ENCODE measurements at regions not wholly inside any gene's neighbourhood (a gene's known extent, or its start where the extent isn't known, plus 50 kb on each side); places are given as distances from the start of the nearest gene placed in this dataset.
A peak's percentile ranks its signal among the peaks of the same experiment; 100 is the strongest.

DNA sequence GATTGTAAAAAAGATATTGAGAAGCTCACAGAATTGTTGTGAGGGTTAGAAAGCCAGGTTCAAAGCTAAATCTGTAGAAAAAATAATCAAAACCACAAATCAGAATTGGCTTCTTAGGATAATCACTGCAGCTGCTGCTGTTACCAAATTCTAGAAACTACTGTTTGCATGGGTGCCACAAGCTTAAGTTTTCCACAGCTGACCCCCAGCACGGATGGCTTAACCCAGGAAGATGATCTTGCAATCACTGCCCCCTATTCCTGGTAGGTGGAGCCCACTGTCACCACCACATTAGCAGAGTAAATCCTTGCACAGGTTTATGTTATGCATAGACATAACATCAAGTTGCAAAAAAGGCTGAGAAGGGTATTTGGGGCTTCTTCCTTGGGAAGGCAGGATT is 877.8 kb upstream of the ADGRL2 start:
- Histone ChIP-seq H3K9me3 (no peaks in the 10 kb centered on the region), H3K27me3 (no peaks in the 10 kb centered on the region), H3K4me3 (no peak overlapping the region), H3K36me3 (no peaks in the 10 kb centered on the region), H3K4me1 (no peaks in the 10 kb centered on the region), H3K27ac (no peak overlapping the region)
- TF ChIP-seq, protein P1, sequence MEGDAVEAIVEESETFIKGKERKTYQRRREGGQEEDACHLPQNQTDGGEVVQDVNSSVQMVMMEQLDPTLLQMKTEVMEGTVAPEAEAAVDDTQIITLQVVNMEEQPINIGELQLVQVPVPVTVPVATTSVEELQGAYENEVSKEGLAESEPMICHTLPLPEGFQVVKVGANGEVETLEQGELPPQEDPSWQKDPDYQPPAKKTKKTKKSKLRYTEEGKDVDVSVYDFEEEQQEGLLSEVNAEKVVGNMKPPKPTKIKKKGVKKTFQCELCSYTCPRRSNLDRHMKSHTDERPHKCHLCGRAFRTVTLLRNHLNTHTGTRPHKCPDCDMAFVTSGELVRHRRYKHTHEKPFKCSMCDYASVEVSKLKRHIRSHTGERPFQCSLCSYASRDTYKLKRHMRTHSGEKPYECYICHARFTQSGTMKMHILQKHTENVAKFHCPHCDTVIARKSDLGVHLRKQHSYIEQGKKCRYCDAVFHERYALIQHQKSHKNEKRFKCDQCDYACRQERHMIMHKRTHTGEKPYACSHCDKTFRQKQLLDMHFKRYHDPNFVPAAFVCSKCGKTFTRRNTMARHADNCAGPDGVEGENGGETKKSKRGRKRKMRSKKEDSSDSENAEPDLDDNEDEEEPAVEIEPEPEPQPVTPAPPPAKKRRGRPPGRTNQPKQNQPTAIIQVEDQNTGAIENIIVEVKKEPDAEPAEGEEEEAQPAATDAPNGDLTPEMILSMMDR (IDR thresholded peaks at IDR 0.05), result no peak
- TF ChIP-seq POLR2A (IDR thresholded peaks at IDR 0.05), result no peak
- DNase-seq (no peak), ATAC-seq (no peak)
- 58% methylated on average over 1 of the region's 1 CpG for WGBS (ENCODE audit: insufficient coverage, low coverage, low lambda C conversion rate, missing lambda C conversion rate)
- intact Hi-C loops (cut with DNase I), result no loop called here

DNA sequence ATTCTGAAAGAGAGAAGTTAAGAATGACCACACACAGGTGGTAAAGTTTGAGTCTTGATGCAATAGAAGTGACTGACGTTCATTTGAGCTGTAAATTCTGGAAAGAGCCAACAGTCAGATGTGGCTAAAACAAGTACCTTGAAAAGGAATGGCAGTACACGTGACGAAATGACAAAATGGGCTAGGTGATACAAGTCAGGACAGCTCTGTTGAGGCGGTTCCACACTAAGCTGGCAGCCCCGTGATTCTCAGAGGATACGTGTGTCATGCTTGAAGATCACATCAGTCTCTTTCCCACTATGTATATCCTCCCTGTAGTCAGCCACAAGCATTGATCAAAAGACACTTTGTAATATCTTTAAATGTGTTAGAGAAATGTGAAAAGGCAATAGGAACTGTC is 881.3 kb upstream of the ADGRL2 start:
- Histone ChIP-seq H3K36me3 (no peaks in the 10 kb centered on the region), H3K27ac (no peak overlapping the region), H3K9me3 (no peaks in the 10 kb centered on the region), H3K4me3 (no peak overlapping the region), H3K4me1 (no peaks in the 10 kb centered on the region), H3K27me3 (no peaks in the 10 kb centered on the region)
- no peak for DNase-seq
- intact Hi-C loops (cut with DNase I), result no loop called here
- TF ChIP-seq POLR2A (IDR thresholded peaks at IDR 0.05), result no peak
- TF ChIP-seq, protein P1 (IDR thresholded peaks at IDR 0.05), result no peak
- WGBS (ENCODE audit: insufficient coverage, low coverage, low lambda C conversion rate, missing lambda C conversion rate), result 75% methylated on average over 5 of the region's 6 CpGs
- no peak for ATAC-seq

DNA sequence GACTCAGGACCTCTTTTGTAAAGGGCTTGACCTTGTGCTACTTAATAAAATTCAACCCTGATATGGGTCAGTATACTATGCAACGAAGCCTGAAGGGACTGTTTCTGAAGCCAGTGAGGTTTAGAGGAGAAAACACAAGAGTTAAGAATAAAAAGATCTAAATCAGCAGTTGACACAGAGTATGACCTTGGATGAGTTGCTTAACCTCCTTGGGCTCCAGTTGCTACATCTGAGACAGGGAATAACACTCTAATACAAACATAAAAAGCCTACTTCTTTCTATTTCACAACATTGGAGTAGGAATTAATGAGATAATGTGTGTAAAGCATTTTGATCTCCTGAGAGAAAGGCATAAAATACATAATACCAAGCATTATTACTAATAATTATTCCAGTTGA is 882.4 kb upstream of the ADGRL2 start:
- TF ChIP-seq, protein P1 (IDR thresholded peaks at IDR 0.05), result no peak
- intact Hi-C loops (cut with DNase I), result no loop called here
- Histone ChIP-seq H3K4me1 (no peaks in the 10 kb centered on the region), H3K27ac (no peak overlapping the region), H3K9me3 (no peaks in the 10 kb centered on the region), H3K4me3 (no peak overlapping the region), H3K36me3 (no peaks in the 10 kb centered on the region), H3K27me3 (no peaks in the 10 kb centered on the region)
- 24% methylated on average over 1 of the region's 1 CpG for WGBS (ENCODE audit: insufficient coverage, low coverage, low lambda C conversion rate, missing lambda C conversion rate)
- ATAC-seq, result peak in 1 of 4 donors; percentile 20
- DNase-seq, result no peak

DNA sequence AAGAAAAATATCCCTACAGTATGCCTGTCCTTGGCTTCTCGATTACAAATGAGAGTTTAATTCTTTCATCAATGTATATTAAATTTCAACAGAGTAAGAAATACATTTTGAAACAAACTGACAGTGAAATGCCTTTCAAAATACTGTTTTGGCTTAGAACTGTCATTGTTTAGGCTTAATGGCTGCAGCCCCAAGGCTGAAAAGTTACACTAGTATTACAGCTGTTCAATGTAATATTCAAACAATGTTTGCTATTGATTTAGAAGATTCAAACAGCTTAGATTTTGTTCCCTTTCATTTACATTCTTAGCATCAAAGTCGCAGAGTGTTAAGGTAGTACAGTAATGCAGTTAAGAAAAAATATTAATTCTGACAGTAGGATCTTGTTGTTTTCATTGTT is 882.9 kb upstream of the ADGRL2 start:
- no peak for ATAC-seq
- DNase-seq, result no peak
- WGBS (ENCODE audit: insufficient coverage, low coverage, low lambda C conversion rate, missing lambda C conversion rate), result 79% methylated on average over 2 of the region's 2 CpGs
- Histone ChIP-seq H3K4me3 (no peak overlapping the region), H3K27ac (no peak overlapping the region), H3K27me3 (no peaks in the 10 kb centered on the region), H3K4me1 (no peaks in the 10 kb centered on the region), H3K9me3 (no peaks in the 10 kb centered on the region), H3K36me3 (no peaks in the 10 kb centered on the region)
- TF ChIP-seq POLR2A (IDR thresholded peaks at IDR 0.05), result no peak
- TF ChIP-seq, protein P1 (IDR thresholded peaks at IDR 0.05), result no peak
- intact Hi-C loops (cut with DNase I), result no loop called here

DNA sequence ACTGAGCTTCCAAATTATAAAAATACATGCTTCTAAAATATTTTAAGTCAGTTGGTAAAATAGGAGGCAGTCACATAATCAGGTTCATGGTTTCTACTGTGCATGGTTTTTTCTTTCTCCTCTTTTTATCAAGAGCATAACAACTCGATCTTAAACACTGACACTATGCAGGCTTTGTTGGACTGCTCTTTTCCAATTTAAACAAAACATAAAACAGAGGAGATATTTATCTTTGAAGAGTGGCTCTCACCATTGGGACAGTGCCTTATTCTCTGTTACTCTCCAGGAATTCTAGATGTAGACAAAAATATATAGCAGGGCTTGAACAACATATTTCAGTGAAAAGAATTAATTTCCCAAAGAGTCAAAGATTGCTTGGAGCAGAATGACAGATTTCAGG is 883.5 kb upstream of the ADGRL2 start:
- no peak overlapping the region for H3K27ac ChIP-seq
- TF ChIP-seq, protein P1 (IDR thresholded peaks at IDR 0.05), result no peak
- no peak for TF ChIP-seq POLR2A (IDR thresholded peaks at IDR 0.05)
- no peaks in the 10 kb centered on the region for H3K27me3 ChIP-seq
- 47% methylated on average over 1 of the region's 1 CpG for WGBS (ENCODE audit: insufficient coverage, low coverage, low lambda C conversion rate, missing lambda C conversion rate)
- DNase-seq, result no peak
- no peak overlapping the region for H3K4me3 ChIP-seq
- H3K36me3 ChIP-seq, result no peaks in the 10 kb centered on the region
- no peaks in the 10 kb centered on the region for H3K4me1 ChIP-seq
- ATAC-seq, result no peak
- intact Hi-C loops (cut with DNase I), result no loop called here
- no peaks in the 10 kb centered on the region for H3K9me3 ChIP-seq

All from right lobe of liver (tissue), 6 donors.